Neural cell (in vitro differentiated cells): ENCODE measurements at regions not wholly inside any gene's neighbourhood (a gene's known extent, or its start where the extent isn't known, plus 50 kb on each side); places are given as distances from the start of the nearest gene placed in this dataset.

Experiments
- H2AFZ ChIP-seq: fragments of 200-600, 300-800 bp; sonication (generic), shearing (Covaris generic); 2 replicates; pipeline ENCODE4 v1.6.0; 2014; ENCODE audit warnings: low read depth, mild to moderate bottlenecking, antibody characterized with exemption, low read length, moderate library complexity
- H3F3A ChIP-seq: fragments of 200-600 bp; shearing (Covaris generic); 2 replicates; pipeline ENCODE4 v1.6.1; 2016; ENCODE audit warnings: mild to moderate bottlenecking, moderate library complexity, mixed read lengths, antibody characterized with exemption, low read length; ENCODE audit not compliant: insufficient read depth, poor library complexity, severe bottlenecking
- H3K27ac ChIP-seq: fragments of 200-600, 300-800 bp; sonication (generic), shearing (Covaris generic); 2 replicates; pipeline ENCODE4 v1.5.1; 2014; ENCODE audit warnings: mild to moderate bottlenecking, low read length, moderate library complexity
- H3K27me3 ChIP-seq: fragments of 300-800, 200-600 bp; sonication (generic), shearing (Covaris generic); 2 replicates; pipeline ENCODE4 v1.6.0; 2014; ENCODE audit warnings: mild to moderate bottlenecking, low read depth, low read length, moderate library complexity; ENCODE audit not compliant: insufficient read depth
- H3K36me3 ChIP-seq: fragments of 300-800, 200-600 bp; sonication (generic), shearing (Covaris generic); 2 replicates; pipeline ENCODE4 v1.5.1; 2014; ENCODE audit warnings: mild to moderate bottlenecking, antibody characterized with exemption, low read length, moderate library complexity; ENCODE audit not compliant: insufficient read depth
- H3K4me2 ChIP-seq: fragments of 300-800, 200-600 bp; sonication (generic), shearing (Covaris generic); 2 replicates; pipeline ENCODE4 v1.6.0; 2014; ENCODE audit warnings: mild to moderate bottlenecking, low read length
- H3K4me3 ChIP-seq: fragments of 300-800, 200-600 bp; sonication (generic), shearing (Covaris generic); 2 replicates; pipeline ENCODE4 v1.5.1; 2014; ENCODE audit warnings: mild to moderate bottlenecking, low read length, moderate library complexity
- H3K79me2 ChIP-seq: fragments of 200-600 bp; shearing (Covaris generic); replicated peaks from 2 replicates; pipeline ENCODE4 v1.6.0; 2014; ENCODE audit warnings: mild to moderate bottlenecking, low read length, moderate library complexity; ENCODE audit not compliant: insufficient read depth
- H3K9ac ChIP-seq: fragments of 300-800, 200-600 bp; sonication (generic), shearing (Covaris generic); 2 replicates; pipeline ENCODE4 v1.6.1; 2016; ENCODE audit warnings: mild to moderate bottlenecking, low read length, mixed read lengths
- H3K9me2 ChIP-seq: fragments of 200-600 bp; shearing (Covaris generic); 2 replicates; pipeline ENCODE4 v1.6.1; 2016; ENCODE audit warnings: mild to moderate bottlenecking, low read length, mixed read lengths; ENCODE audit not compliant: insufficient read depth
- H3K9me3 ChIP-seq: fragments of 200-600, 300-800 bp; sonication (generic), shearing (Covaris generic); 2 replicates; pipeline ENCODE4 v1.6.1; 2016; ENCODE audit warnings: mild to moderate bottlenecking, mixed run types, low read length, moderate library complexity, mixed read lengths
- H4K20me1 ChIP-seq: fragments of 200-600 bp; shearing (Covaris generic); 2 replicates; pipeline ENCODE4 v1.6.1; 2016; ENCODE audit warnings: mild to moderate bottlenecking, mixed run types; ENCODE audit not compliant: insufficient read depth
- EP300 ChIP-seq: fragments of 450-650 bp; conservative IDR thresholded peaks from 2 replicates; pipeline ENCODE4 v1.6.1; 2014; ENCODE audit warnings: antibody characterized with exemption, mild to moderate bottlenecking, moderate library complexity; ENCODE audit not compliant: poor library complexity, severe bottlenecking
- EZH2 ChIP-seq: fragments of 200-600, 300-800 bp; shearing (Covaris generic), sonication (generic); IDR thresholded peaks from 2 replicates; pipeline ENCODE4 v1.6.1; 2014; ENCODE audit warnings: antibody characterized with exemption, low read length, borderline replicate concordance, mild to moderate bottlenecking; ENCODE audit not compliant: insufficient read depth, poor library complexity, severe bottlenecking
- MXI1 ChIP-seq: fragments of 450-650 bp; conservative IDR thresholded peaks from 2 replicates; pipeline ENCODE4 v1.6.1; 2014; ENCODE audit warnings: antibody characterized with exemption, mild to moderate bottlenecking; ENCODE audit not compliant: poor library complexity, severe bottlenecking
- POLR2AphosphoS5 ChIP-seq: IDR thresholded peaks from 2 replicates; pipeline ENCODE4 v1.6.1; 2012
- RAD21 ChIP-seq: fragments of 450-650 bp; conservative IDR thresholded peaks from 2 replicates; pipeline ENCODE4 v1.6.1; 2014; ENCODE audit warnings: antibody characterized with exemption, mild to moderate bottlenecking, moderate library complexity
- SMC3 ChIP-seq: fragments of 450-650 bp; conservative IDR thresholded peaks from 2 replicates; pipeline ENCODE4 v1.6.1; 2014; ENCODE audit warnings: antibody characterized with exemption, mild to moderate bottlenecking, moderate library complexity; ENCODE audit not compliant: poor library complexity
- TAF1 ChIP-seq: IDR thresholded peaks from 2 replicates; pipeline ENCODE4 v1.6.1; 2012; ENCODE audit warnings: low read depth
- TF ChIP-seq, protein P1 (sequence below): IDR thresholded peaks from 2 replicates; pipeline ENCODE4 v1.6.1; 2012; ENCODE audit warnings: borderline replicate concordance
- TF ChIP-seq, protein P2 (sequence below): fragments of 450-650 bp; IDR thresholded peaks from 2 replicates; pipeline ENCODE4 v1.5.1; 2014; ENCODE audit warnings: antibody characterized with exemption, mild to moderate bottlenecking, moderate library complexity; ENCODE audit not compliant: poor library complexity, severe bottlenecking

DNA sequence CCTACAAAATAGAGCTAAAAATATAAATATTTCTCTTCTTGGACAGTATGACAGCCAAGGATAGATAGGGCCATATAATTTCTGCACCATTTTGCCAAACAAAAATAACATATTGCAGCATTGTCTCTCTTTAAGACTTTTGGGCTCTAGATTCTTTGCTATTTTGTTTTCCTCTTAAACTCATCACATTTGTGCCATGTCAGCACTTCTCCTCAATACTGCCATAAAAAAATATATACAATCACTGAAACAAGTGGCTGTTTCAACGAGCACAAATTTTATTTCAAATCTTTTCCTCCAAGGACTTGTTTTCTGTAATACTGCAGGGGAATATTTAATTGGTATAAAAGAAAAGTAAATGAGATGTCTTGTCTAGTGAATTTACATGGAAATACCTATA is 1570.0 kb upstream of the NUDT12 start:
- Histone ChIP-seq H3K9ac (no peak overlapping the region), H3K79me2 (no peaks in the 10 kb centered on the region)
- TF ChIP-seq, protein P1, sequence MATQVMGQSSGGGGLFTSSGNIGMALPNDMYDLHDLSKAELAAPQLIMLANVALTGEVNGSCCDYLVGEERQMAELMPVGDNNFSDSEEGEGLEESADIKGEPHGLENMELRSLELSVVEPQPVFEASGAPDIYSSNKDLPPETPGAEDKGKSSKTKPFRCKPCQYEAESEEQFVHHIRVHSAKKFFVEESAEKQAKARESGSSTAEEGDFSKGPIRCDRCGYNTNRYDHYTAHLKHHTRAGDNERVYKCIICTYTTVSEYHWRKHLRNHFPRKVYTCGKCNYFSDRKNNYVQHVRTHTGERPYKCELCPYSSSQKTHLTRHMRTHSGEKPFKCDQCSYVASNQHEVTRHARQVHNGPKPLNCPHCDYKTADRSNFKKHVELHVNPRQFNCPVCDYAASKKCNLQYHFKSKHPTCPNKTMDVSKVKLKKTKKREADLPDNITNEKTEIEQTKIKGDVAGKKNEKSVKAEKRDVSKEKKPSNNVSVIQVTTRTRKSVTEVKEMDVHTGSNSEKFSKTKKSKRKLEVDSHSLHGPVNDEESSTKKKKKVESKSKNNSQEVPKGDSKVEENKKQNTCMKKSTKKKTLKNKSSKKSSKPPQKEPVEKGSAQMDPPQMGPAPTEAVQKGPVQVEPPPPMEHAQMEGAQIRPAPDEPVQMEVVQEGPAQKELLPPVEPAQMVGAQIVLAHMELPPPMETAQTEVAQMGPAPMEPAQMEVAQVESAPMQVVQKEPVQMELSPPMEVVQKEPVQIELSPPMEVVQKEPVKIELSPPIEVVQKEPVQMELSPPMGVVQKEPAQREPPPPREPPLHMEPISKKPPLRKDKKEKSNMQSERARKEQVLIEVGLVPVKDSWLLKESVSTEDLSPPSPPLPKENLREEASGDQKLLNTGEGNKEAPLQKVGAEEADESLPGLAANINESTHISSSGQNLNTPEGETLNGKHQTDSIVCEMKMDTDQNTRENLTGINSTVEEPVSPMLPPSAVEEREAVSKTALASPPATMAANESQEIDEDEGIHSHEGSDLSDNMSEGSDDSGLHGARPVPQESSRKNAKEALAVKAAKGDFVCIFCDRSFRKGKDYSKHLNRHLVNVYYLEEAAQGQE, result no peak
- TF ChIP-seq EZH2, result no peak

DNA sequence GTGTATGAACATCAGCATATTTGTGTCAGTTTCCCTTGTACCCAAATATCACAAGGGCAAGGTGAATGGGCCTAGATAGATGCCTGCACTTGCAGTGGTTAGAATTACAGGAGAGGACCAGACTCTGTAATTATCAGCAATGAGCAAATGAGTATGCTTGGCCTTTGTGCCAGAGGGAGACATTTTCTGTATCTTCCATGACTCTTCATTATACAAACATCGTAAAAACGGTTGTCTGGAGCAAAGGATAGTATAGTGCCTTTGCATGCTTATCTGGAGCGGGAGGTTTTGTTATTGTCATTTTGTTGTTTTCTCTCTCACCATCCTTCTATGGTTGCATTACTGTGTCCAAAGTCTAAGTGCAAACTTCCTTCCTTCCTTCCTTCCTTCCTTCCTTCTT is 1568.5 kb upstream of the NUDT12 start:
- H3K27me3 ChIP-seq, result no peaks in the 10 kb centered on the region
- H2AFZ ChIP-seq, result no peak overlapping the region
- no peaks in the 10 kb centered on the region for H3K79me2 ChIP-seq
- no peaks in the 10 kb centered on the region for H3F3A ChIP-seq
- H3K4me3 ChIP-seq, result no peak overlapping the region
- no peaks in the 10 kb centered on the region for H3K9me3 ChIP-seq
- H3K27ac ChIP-seq, result no peak overlapping the region
- H3K9ac ChIP-seq, result no peak overlapping the region
- TF ChIP-seq, protein P1, result no peak
- TF ChIP-seq EZH2, result no peak
- TF ChIP-seq RAD21, result no peak
- TF ChIP-seq, protein P2, sequence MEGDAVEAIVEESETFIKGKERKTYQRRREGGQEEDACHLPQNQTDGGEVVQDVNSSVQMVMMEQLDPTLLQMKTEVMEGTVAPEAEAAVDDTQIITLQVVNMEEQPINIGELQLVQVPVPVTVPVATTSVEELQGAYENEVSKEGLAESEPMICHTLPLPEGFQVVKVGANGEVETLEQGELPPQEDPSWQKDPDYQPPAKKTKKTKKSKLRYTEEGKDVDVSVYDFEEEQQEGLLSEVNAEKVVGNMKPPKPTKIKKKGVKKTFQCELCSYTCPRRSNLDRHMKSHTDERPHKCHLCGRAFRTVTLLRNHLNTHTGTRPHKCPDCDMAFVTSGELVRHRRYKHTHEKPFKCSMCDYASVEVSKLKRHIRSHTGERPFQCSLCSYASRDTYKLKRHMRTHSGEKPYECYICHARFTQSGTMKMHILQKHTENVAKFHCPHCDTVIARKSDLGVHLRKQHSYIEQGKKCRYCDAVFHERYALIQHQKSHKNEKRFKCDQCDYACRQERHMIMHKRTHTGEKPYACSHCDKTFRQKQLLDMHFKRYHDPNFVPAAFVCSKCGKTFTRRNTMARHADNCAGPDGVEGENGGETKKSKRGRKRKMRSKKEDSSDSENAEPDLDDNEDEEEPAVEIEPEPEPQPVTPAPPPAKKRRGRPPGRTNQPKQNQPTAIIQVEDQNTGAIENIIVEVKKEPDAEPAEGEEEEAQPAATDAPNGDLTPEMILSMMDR, result no peak
- TF ChIP-seq POLR2AphosphoS5, result no peak
- no peak for TF ChIP-seq TAF1
- TF ChIP-seq SMC3, result no peak
- no peak for TF ChIP-seq MXI1
- TF ChIP-seq EP300, result no peak
- no peaks in the 10 kb centered on the region for H4K20me1 ChIP-seq
- no peaks in the 10 kb centered on the region for H3K9me2 ChIP-seq
- no peak overlapping the region for H3K4me2 ChIP-seq
- H3K36me3 ChIP-seq, result no peaks in the 10 kb centered on the region

More for the DNA sequence above, 1570.0 kb upstream of the NUDT12 start:
- Histone ChIP-seq H3K9me2 (no peaks in the 10 kb centered on the region), H3K4me2 (no peak overlapping the region), H4K20me1 (no peaks in the 10 kb centered on the region), H3K9me3 (no peaks in the 10 kb centered on the region), H2AFZ (no peak overlapping the region), H3K4me3 (no peak overlapping the region), H3K36me3 (no peaks in the 10 kb centered on the region), H3K27me3 (no peaks in the 10 kb centered on the region), H3K27ac (no peak overlapping the region), H3F3A (no peaks in the 10 kb centered on the region)
